GM12892 (cell line): ENCODE measurements at regions not wholly inside any gene's neighbourhood (a gene's known extent, or its start where the extent isn't known, plus 50 kb on each side); places are given as distances from the start of the nearest gene placed in this dataset.

ENCODE experiments used
- POLR2A ChIP-seq: IDR thresholded peaks from 2 replicates; pipeline ENCODE4 v1.6.1; 2011; ENCODE audit warnings: low read depth, low read length, control low read depth
- POLR2AphosphoS5 ChIP-seq: IDR thresholded peaks from 2 replicates; pipeline ENCODE4 v1.6.1; 2011; ENCODE audit warnings: low read depth, low read length, control low read depth
- TAF1 ChIP-seq: IDR thresholded peaks from 2 replicates; pipeline ENCODE4 v1.6.1; 2011; ENCODE audit warnings: low read depth, mild to moderate bottlenecking, control low read depth, low read length, borderline replicate concordance

DNA sequence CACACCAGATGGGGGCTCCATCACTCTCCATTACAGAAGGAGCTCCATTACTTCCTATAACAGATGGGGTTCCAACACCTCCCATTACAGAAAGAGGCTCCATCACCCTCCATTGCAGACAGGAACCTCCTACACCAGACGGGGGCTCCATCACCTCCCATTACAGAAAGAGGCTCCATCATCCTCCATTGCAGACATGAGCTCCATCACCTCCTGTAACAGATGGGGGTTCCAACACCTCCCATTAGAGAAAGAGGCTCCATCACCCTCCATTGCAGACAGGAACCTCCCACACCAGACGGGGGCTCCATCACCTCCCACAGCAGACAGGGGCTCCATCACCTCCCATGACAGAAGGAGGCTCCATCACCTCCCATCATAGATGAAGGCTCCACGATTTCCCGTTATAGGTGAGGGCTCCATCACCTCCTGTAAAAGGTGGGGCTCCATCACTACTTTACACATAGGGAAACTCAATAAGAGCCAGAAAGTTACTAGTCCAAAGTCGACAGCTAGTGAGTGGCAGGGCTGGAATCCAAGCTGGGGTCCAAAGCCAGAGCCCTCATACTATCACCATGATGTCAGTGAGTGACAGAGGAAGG, 224.8 kb downstream of the RBFOX3 start:
- TF ChIP-seq POLR2AphosphoS5 (no peak), TAF1 (no peak), POLR2A (no peak)
